GM21526 (cell line): ENCODE measurements at regions not wholly inside any gene's neighbourhood (a gene's known extent, or its start where the extent isn't known, plus 50 kb on each side); places are given as distances from the start of the nearest gene placed in this dataset.
"Not testable (repeated sequence)": the region's sequence is repeated elsewhere in the genome, so short reads cannot be mapped to it uniquely, and the experiment has no call there.

ENCODE experiments used
- ATAC-seq: cut with Tn5 transposase; IDR thresholded peaks from one replicate; pipeline ENCODE4 v1.9.1; 2021; ENCODE audit warnings: moderate library complexity; ENCODE audit not compliant: unreplicated experiment, low FRiP score

GRCh38 chr5:104937598-104937997, 1375.0 kb upstream of the NUDT12 start:
- no peak for ATAC-seq

- ATAC-seq: no peak
Measured at GRCh38 chr5:104932431-104932830, 1369.8 kb upstream of the NUDT12 start.

- no peak for ATAC-seq
Measured at GRCh38 chr5:104928906-104929520, 1366.4 kb upstream of the NUDT12 start.

GRCh38 chr5:104915226-104915625, 1352.6 kb upstream of the NUDT12 start:
- ATAC-seq: no peak

DNA sequence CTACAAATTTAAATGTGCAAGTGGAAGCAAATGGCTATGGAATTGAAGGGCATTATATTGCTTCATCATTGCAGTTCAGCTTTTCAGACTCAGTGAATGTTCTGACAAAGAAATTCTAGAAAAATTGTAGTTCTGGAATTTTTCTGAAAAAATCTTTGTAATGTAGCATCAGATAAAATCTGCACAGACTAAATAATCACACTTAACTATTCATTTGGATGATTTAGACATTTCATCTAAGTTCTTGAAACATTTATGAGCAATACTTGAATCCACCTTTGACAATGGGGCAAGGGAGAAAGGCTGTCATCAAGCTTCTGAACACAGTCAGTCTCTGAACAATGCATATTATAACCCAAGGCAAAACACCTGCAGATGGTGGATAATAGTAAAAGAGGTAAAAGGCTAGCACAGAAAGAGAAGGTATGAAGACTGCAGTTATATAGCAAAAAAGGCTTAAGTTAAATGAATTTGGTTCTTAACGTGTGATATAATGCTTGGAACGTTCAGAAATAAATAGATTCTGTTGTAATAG, 1352.0 kb upstream of the NUDT12 start:
- no peak for ATAC-seq

GRCh38 chr5:104913841-104914281, 1351.3 kb upstream of the NUDT12 start:
- ATAC-seq: no peak

- ATAC-seq: no peak
Measured at GRCh38 chr5:104909803-104910202, 1347.2 kb upstream of the NUDT12 start.

GRCh38 chr5:104904561-104904960, 1342.0 kb upstream of the NUDT12 start:
- ATAC-seq: no peak

GRCh38 chr5:104903941-104904340, 1341.4 kb upstream of the NUDT12 start:
- ATAC-seq: no peak

DNA sequence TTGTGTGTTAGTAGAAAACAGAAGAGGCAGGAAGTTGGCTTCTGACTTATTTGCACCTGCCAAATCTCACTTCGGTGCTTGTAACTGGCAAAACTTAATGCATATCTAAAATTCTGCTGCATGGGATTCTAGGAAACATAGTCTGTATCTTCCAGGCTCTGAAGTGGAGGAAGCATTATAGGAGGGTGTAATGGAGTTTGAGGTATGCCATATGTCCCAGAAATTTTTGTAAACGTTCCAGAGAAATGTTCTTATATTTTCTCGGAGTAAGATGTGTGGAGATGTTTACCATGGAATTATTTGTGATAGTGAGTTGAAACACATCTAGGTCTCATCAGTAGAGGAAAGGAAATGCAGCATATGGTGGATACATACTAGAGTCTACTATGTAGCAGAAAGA, 1329.0 kb upstream of the NUDT12 start:
- ATAC-seq: no peak

DNA sequence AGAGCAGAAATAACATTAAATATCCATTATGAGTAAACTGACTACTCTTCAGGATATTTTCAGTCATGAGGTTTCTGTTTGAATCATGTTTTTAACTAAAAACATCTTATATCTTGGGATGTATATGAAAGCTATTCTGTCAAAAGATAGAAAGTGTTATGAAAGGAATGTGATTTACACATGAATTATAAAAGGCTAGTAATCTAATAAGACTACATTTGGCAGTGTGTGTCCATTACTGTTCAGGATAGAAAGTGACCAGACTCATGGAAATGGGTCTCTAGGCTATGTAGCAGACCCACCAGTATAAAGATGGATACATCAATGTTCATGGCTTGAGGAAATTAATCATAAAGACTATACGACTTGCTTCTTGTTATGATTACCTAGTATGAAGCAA, 1328.2 kb upstream of the NUDT12 start:
- no peak for ATAC-seq

- ATAC-seq: no peak
Measured at GRCh38 chr5:104859437-104859836, 1296.8 kb upstream of the NUDT12 start.

- ATAC-seq: not testable (repeated sequence)
Measured at GRCh38 chr5:104852099-104852498, 1289.5 kb upstream of the NUDT12 start.

- ATAC-seq: no peak
Measured at GRCh38 chr5:104845541-104845940, 1283.0 kb upstream of the NUDT12 start.

- no peak for ATAC-seq
Measured at GRCh38 chr5:104843822-104844221, 1281.2 kb upstream of the NUDT12 start.

- ATAC-seq: no peak
Measured at GRCh38 chr5:104840284-104840683, 1277.7 kb upstream of the NUDT12 start.

DNA sequence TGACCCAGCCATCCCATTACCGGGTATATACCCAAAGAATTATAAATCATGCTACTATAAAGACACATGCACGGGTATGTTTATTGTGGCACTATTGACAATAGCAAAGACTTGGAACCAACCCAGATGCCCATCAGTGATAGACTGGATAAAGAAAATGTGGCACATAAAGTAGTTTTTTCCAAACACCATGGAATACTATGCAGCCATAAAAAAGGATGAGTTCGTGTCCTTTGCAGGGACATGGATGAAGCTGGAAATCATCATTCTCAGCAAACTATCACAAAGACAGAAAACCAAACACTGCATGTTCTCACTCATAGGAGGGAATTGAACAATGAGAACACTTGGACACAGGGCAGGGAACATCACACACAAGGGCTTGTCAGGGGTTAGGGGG, 1268.9 kb upstream of the NUDT12 start:
- not testable (repeated sequence) for ATAC-seq

- no peak for ATAC-seq
Measured at GRCh38 chr5:104821606-104822005, 1259.0 kb upstream of the NUDT12 start.

DNA sequence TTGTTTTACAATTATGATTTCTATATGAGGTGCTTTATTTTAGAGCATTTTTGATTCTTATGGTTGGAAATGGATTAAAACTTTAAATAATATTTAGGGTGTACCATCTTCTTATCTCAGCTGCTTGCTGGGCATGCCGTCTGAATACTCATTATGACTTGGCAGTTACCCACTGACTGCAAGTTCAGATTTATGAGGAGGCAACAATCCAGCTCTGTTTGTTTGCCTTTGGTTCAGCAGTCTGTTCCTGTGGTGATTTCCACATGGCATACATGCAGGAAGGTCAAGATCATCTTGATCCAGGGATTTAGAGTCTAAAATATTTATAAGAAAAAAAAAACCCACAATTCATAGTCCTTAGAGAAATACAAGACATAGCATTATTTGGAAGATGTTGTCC, 1254.5 kb upstream of the NUDT12 start:
- no peak for ATAC-seq

DNA sequence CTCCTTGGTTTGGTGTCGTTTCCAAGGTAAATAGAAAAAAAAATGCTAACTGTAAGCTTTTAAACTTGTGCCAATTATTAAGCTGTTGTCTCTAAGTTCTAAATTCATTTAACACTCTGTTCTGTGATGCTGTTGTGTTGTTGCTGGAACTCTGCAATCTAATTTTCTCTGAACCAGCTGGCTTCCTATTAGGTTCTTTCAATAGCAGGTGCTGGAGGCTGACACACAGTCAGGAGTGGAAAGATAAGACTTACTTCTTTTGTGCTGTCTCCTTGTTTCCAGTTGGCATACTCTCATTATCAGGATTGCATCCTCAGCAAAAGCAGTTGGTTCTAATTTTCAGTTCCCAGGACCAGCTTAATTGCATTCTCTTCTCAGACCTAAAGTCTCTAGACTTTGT, 1252.6 kb upstream of the NUDT12 start:
- no peak for ATAC-seq

GRCh38 chr5:104800440-104801048, 1238.0 kb upstream of the NUDT12 start:
- ATAC-seq: no peak

DNA sequence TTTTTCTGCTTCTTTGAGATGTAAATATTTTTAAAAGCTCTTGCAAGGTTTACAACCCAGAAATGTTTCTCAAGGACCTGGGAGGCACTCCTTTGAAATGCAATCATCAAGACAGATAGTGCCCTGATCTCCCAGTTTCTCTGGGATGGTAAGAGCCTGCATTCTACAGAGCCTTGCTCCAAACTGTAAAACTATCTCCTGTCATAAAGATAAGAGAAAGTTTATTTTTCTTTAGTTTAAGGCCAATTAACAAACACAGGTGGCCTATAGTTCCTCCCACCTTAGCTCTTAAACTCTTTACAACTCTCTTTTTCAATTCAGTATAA, 1231.1 kb upstream of the NUDT12 start:
- no peak for ATAC-seq
